Vagina (tissue), 2 donors: ENCODE measurements at regions not wholly inside any gene's neighbourhood (a gene's known extent, or its start where the extent isn't known, plus 50 kb on each side); places are given as distances from the start of the nearest gene placed in this dataset.
A peak's percentile ranks its signal among the peaks of the same experiment; 100 is the strongest.

Source experiments
- DNase-seq, 2 donors: peaks; one replicate each; pipeline ENCODE4 v3.0.0-alpha.2; 2017; ENCODE audit errors: extremely low spot score in 2 of 2
- H3K27ac ChIP-seq: fragments of 200-600 bp; sonication (generic); one replicate; pipeline ENCODE4 v1.5.1; 2019
- H3K27me3 ChIP-seq: fragments of 200-600 bp; sonication (generic); one replicate; pipeline ENCODE4 v1.5.1; 2019
- H3K36me3 ChIP-seq, 2 donors: fragments of 200-600 bp; sonication (generic); one replicate each; pipeline ENCODE4 v1.5.1; 2017 to 2019
- H3K4me1 ChIP-seq: fragments of 200-600 bp; sonication (generic); one replicate; pipeline ENCODE4 v1.5.1; 2019
- H3K4me3 ChIP-seq, 2 donors: fragments of 200-600 bp; sonication (generic); 1 replicate in 1 of 2; 2 replicates in 1 of 2; pipeline ENCODE4 v1.5.1; 2016 to 2019
- H3K9me3 ChIP-seq: fragments of 200-600 bp; sonication (generic); one replicate; pipeline ENCODE4 v1.5.1; 2019
- POLR2A ChIP-seq, 2 donors: fragments of 450-650 bp; IDR thresholded peaks; one replicate each; pipeline ENCODE4 v1.6.1; 2017; ENCODE audit warnings: antibody characterized with exemption in 2 of 2, mild to moderate bottlenecking in 2 of 2, moderate library complexity in 2 of 2
- POLR2AphosphoS5 ChIP-seq, 2 donors: sonication (generic); formaldehyde crosslinking; IDR thresholded peaks; one replicate each; pipeline ENCODE4 v1.9.0; 2017; ENCODE audit warnings: antibody characterized with exemption in 2 of 2, mild to moderate bottlenecking in 2 of 2, low read depth in 1 of 2; ENCODE audit not compliant: insufficient read depth in 1 of 2
- intact Hi-C: fragments of 100-400 bp; cut with DNase I; formaldehyde crosslinking; loops from one replicate; pipeline ENCODE4 v1.15.1; 2023
- TF ChIP-seq, protein P1 (sequence below), 3 experiments: fragments of 450-650 bp in 2 of 3; fragments of 200-600 bp in 1 of 3; sonication (generic) in 1 of 3; IDR thresholded peaks; one replicate each; pipeline ENCODE4 v1.5.1; 2017 to 2019; ENCODE audit warnings: antibody characterized with exemption in 3 of 3, mild to moderate bottlenecking in 2 of 3, moderate library complexity in 2 of 3

DNA sequence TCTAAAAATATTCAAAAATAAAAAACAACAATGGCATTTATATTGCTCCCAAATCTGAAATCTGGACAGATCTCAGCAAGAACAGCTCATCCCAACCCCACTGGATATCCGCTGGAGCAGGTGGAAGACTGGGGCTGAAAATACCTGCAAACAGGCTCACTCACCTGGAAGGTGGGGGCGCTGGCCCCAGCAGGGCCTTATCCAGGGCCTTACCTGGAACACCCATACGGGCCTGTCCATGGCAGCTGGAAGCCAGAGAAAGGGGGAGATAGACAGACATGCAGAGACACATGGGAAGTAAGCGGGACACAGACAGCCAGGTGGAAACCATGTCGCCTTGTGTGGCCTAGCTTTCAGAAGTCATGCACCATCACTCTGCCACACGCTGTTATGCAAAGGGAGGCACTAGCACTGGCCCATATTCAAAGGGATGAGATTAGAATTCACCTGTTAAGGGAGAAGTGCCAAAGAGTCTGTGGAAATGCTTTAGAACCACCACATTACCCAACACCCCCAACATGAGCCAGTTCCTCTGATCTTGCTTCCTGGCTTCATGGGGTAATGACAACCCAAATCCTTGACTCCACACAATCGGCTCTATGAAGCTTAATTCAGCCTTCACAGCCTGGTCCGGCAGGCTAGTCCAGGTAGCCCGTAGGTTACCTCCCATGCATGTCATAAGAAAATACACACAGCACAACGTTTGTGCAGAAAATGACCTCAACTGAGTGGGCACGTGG lies 99.0 kb upstream of the CDYL start:
- peaks cover 2% of the 10 kb centered on the region for H3K4me1 ChIP-seq
- no peak overlapping the region for H3K4me3 ChIP-seq
- DNase-seq, result no peak
- H3K9me3 ChIP-seq, result no peaks in the 10 kb centered on the region
- intact Hi-C loops, result no loop called here
- H3K36me3 ChIP-seq, result no peaks in the 10 kb centered on the region
- H3K27me3 ChIP-seq, result no peaks in the 10 kb centered on the region
- no peak overlapping the region for H3K27ac ChIP-seq
- TF ChIP-seq POLR2A (IDR thresholded peaks at IDR 0.05) (no peak), POLR2AphosphoS5 (IDR thresholded peaks at IDR 0.05; ENCODE audit: insufficient read depth in 1 of 2, low read depth in 1 of 2) (no peak)
- TF ChIP-seq, protein P1, sequence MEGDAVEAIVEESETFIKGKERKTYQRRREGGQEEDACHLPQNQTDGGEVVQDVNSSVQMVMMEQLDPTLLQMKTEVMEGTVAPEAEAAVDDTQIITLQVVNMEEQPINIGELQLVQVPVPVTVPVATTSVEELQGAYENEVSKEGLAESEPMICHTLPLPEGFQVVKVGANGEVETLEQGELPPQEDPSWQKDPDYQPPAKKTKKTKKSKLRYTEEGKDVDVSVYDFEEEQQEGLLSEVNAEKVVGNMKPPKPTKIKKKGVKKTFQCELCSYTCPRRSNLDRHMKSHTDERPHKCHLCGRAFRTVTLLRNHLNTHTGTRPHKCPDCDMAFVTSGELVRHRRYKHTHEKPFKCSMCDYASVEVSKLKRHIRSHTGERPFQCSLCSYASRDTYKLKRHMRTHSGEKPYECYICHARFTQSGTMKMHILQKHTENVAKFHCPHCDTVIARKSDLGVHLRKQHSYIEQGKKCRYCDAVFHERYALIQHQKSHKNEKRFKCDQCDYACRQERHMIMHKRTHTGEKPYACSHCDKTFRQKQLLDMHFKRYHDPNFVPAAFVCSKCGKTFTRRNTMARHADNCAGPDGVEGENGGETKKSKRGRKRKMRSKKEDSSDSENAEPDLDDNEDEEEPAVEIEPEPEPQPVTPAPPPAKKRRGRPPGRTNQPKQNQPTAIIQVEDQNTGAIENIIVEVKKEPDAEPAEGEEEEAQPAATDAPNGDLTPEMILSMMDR (IDR thresholded peaks at IDR 0.05), result no peak

- no peaks in the 10 kb centered on the region for H3K9me3 ChIP-seq
- TF ChIP-seq POLR2A (IDR thresholded peaks at IDR 0.05) (no peak), POLR2AphosphoS5 (IDR thresholded peaks at IDR 0.05; ENCODE audit: insufficient read depth in 1 of 2, low read depth in 1 of 2) (no peak)
- TF ChIP-seq, protein P1 (IDR thresholded peaks at IDR 0.05), result no peak
- no peak overlapping the region for H3K4me3 ChIP-seq
- no peaks in the 10 kb centered on the region for H3K27me3 ChIP-seq
- no peak for DNase-seq
- H3K36me3 ChIP-seq, result no peaks in the 10 kb centered on the region
- intact Hi-C loops, result no loop called here
- H3K4me1 ChIP-seq, result peaks cover 7% of the 10 kb centered on the region
- H3K27ac ChIP-seq, result no peak overlapping the region
Measured at GRCh38 chr6:4676016-4676415, 100.2 kb upstream of the CDYL start.

DNA sequence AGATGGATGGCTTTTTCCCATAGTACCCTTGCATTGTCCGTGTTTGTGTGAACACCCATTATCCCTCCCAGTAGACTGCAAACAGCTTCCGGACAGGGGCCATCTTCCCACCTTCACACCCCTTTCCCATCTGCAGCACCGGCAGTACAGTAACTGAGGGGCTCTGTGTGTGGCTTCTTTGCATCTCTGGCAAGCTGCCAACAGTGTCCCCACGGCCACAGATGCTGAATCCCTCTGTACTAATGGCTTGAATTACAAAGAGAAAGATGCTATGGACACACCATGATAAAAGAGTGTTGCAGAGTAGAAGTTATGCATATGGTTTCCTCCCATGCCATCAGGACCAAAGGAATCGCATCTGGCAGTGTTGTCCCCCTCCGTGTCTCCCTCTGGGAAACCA lies 101.1 kb upstream of the CDYL start:
- no peak overlapping the region for H3K4me3 ChIP-seq
- H3K9me3 ChIP-seq, result no peaks in the 10 kb centered on the region
- peaks cover 7% of the 10 kb centered on the region for H3K4me1 ChIP-seq
- H3K27ac ChIP-seq, result no peak overlapping the region
- intact Hi-C loops, result no loop called here
- no peaks in the 10 kb centered on the region for H3K36me3 ChIP-seq
- H3K27me3 ChIP-seq, result no peaks in the 10 kb centered on the region
- DNase-seq, result peak in 1 of 2 donors; percentile 56
- TF ChIP-seq, protein P1 (IDR thresholded peaks at IDR 0.05), result no peak
- TF ChIP-seq POLR2A (IDR thresholded peaks at IDR 0.05) (no peak), POLR2AphosphoS5 (IDR thresholded peaks at IDR 0.05; ENCODE audit: insufficient read depth in 1 of 2, low read depth in 1 of 2) (no peak)

GRCh38 chr6:4673861-4674260 lies 102.3 kb upstream of the CDYL start:
- TF ChIP-seq POLR2A (IDR thresholded peaks at IDR 0.05), result no peak
- Histone ChIP-seq H3K4me1 (peaks cover 7% of the 10 kb centered on the region), H3K27me3 (no peaks in the 10 kb centered on the region), H3K27ac (peak overlapping the region; percentile 58), H3K9me3 (no peaks in the 10 kb centered on the region), H3K4me3 (no peak overlapping the region), H3K36me3 (no peaks in the 10 kb centered on the region)
- peak in 1 of 2 donors; percentile 77 for DNase-seq
- intact Hi-C loops, result no loop called here

- peak in 1 of 2 donors; percentile 27 for DNase-seq
- intact Hi-C loops, result no loop called here
- Histone ChIP-seq H3K4me1 (peaks cover 7% of the 10 kb centered on the region), H3K4me3 (no peak overlapping the region), H3K27ac (peak overlapping the region; percentile 58), H3K27me3 (no peaks in the 10 kb centered on the region), H3K9me3 (no peaks in the 10 kb centered on the region), H3K36me3 (no peaks in the 10 kb centered on the region)
- TF ChIP-seq, protein P1 (IDR thresholded peaks at IDR 0.05), result no peak
- TF ChIP-seq POLR2A (IDR thresholded peaks at IDR 0.05) (no peak), POLR2AphosphoS5 (IDR thresholded peaks at IDR 0.05; ENCODE audit: insufficient read depth in 1 of 2, low read depth in 1 of 2) (no peak)
Measured at GRCh38 chr6:4672772-4673171, 103.4 kb upstream of the CDYL start.
